ENCODE measurements at regions not wholly inside any gene's neighbourhood (a gene's known extent, or its start where the extent isn't known, plus 50 kb on each side); places are given as distances from the start of the nearest gene placed in this dataset.
"Not testable (repeated sequence)": the region's sequence is repeated elsewhere in the genome, so short reads cannot be mapped to it uniquely, and the experiment has no call there.

GRCh38 chrX:39692796-39693195, 405.0 kb downstream of the BCOR start:
- DNase-seq (ENCODE audit: low read depth): no peak
- H3K4me3 ChIP-seq (ENCODE audit: low read depth, low read length): no peak overlapping the region
- TF ChIP-seq CTCF (conservative IDR thresholded peaks at IDR 0.05; ENCODE audit: low read depth, low read length): no peak

GRCh38 chrX:39693298-39693697, 404.5 kb downstream of the BCOR start:
- no peak for TF ChIP-seq CTCF (conservative IDR thresholded peaks at IDR 0.05; ENCODE audit: low read depth, low read length)
- no peak for DNase-seq (ENCODE audit: low read depth)
- no peak overlapping the region for H3K4me3 ChIP-seq (ENCODE audit: low read depth, low read length)

- H3K4me3 ChIP-seq (ENCODE audit: low read depth, low read length); DNase-seq (ENCODE audit: low read depth): not testable (repeated sequence)
Measured at GRCh38 chrX:39702636-39703035, 395.1 kb downstream of the BCOR start.

- no peak for TF ChIP-seq CTCF (conservative IDR thresholded peaks at IDR 0.05; ENCODE audit: low read depth, low read length)
- DNase-seq (ENCODE audit: low read depth): no peak
- no peak overlapping the region for H3K4me3 ChIP-seq (ENCODE audit: low read depth, low read length)
Measured at GRCh38 chrX:39703307-39703706, 394.5 kb downstream of the BCOR start.

- DNase-seq (ENCODE audit: low read depth): no peak
- TF ChIP-seq CTCF (conservative IDR thresholded peaks at IDR 0.05; ENCODE audit: low read depth, low read length): no peak
- H3K4me3 ChIP-seq (ENCODE audit: low read depth, low read length): no peak overlapping the region
Measured at GRCh38 chrX:39704590-39704989, 393.2 kb downstream of the BCOR start.

- peak; percentile 32 for DNase-seq (ENCODE audit: low read depth)
Measured at GRCh38 chrX:39705290-39705689, 392.5 kb downstream of the BCOR start.

GRCh38 chrX:39709364-39709763, 388.4 kb downstream of the BCOR start:
- TF ChIP-seq CTCF (conservative IDR thresholded peaks at IDR 0.05; ENCODE audit: low read depth, low read length): no peak
- DNase-seq (ENCODE audit: low read depth): no peak
- H3K4me3 ChIP-seq (ENCODE audit: low read depth, low read length): no peak overlapping the region

More at GRCh38 chrX:39705290-39705689, 392.5 kb downstream of the BCOR start:
- peak; percentile 59 for TF ChIP-seq CTCF (conservative IDR thresholded peaks at IDR 0.05; ENCODE audit: low read depth, low read length)
- no peak overlapping the region for H3K4me3 ChIP-seq (ENCODE audit: low read depth, low read length)

- no peak for DNase-seq (ENCODE audit: low read depth)
- H3K4me3 ChIP-seq (ENCODE audit: low read depth, low read length): no peak overlapping the region
- TF ChIP-seq CTCF (conservative IDR thresholded peaks at IDR 0.05; ENCODE audit: low read depth, low read length): no peak
Measured at GRCh38 chrX:39709812-39710211, 387.9 kb downstream of the BCOR start.
